ENCODE measurements at regions not wholly inside any gene's neighbourhood (a gene's known extent, or its start where the extent isn't known, plus 50 kb on each side); places are given as distances from the start of the nearest gene placed in this dataset.

- DNase-seq = no peak
Observed at GRCh38 chr6:95071464-95071863, 505.9 kb upstream of the MANEA start.

- DNase-seq = no peak
Observed at GRCh38 chr6:95078457-95078856, 498.9 kb upstream of the MANEA start.

GRCh38 chr6:95081231-95081630 lies 496.1 kb upstream of the MANEA start:
- no peak for DNase-seq

GRCh38 chr6:95081949-95082348 lies 495.4 kb upstream of the MANEA start:
- DNase-seq = no peak

- no peak for DNase-seq
Observed at GRCh38 chr6:95083506-95083905, 493.8 kb upstream of the MANEA start.

GRCh38 chr6:95084867-95085266 lies 492.5 kb upstream of the MANEA start:
- no peak for DNase-seq

- peak; percentile 40 to 74 for DNase-seq
Observed at GRCh38 chr6:95087394-95088097, 489.8 kb upstream of the MANEA start.

- peak in 1 of 2 experiments; percentile 4 for DNase-seq
Observed at GRCh38 chr6:95091823-95092436, 485.4 kb upstream of the MANEA start.

GRCh38 chr6:95093154-95093553 lies 484.2 kb upstream of the MANEA start:
- no peak for DNase-seq

GRCh38 chr6:95094751-95095663 lies 482.3 kb upstream of the MANEA start:
- DNase-seq = no peak

GRCh38 chr6:95095855-95096254 lies 481.5 kb upstream of the MANEA start:
- no peak for DNase-seq

- DNase-seq = no peak
Observed at GRCh38 chr6:95099410-95099809, 477.9 kb upstream of the MANEA start.

GRCh38 chr6:95109212-95109611 lies 468.1 kb upstream of the MANEA start:
- DNase-seq = no peak

- no peak for DNase-seq
Observed at GRCh38 chr6:95110767-95111166, 466.6 kb upstream of the MANEA start.

GRCh38 chr6:95117236-95117635 lies 460.1 kb upstream of the MANEA start:
- DNase-seq = no peak

GRCh38 chr6:95119927-95120326 lies 457.4 kb upstream of the MANEA start:
- no peak for DNase-seq

GRCh38 chr6:95120984-95121383 lies 456.4 kb upstream of the MANEA start:
- no peak for DNase-seq

GRCh38 chr6:95127261-95127660 lies 450.1 kb upstream of the MANEA start:
- DNase-seq = no peak

- DNase-seq = no peak
Observed at GRCh38 chr6:95128439-95128838, 448.9 kb upstream of the MANEA start.

- DNase-seq = no peak
Observed at GRCh38 chr6:95128947-95129346, 448.4 kb upstream of the MANEA start.

GRCh38 chr6:95133578-95133977 lies 443.8 kb upstream of the MANEA start:
- DNase-seq = no peak

- no peak for DNase-seq
Observed at GRCh38 chr6:95135182-95135581, 442.2 kb upstream of the MANEA start.

GRCh38 chr6:95142101-95142500 lies 435.2 kb upstream of the MANEA start:
- no peak for DNase-seq
